ENCODE measurements at regions not wholly inside any gene's neighbourhood (a gene's known extent, or its start where the extent isn't known, plus 50 kb on each side); places are given as distances from the start of the nearest gene placed in this dataset.

DNA sequence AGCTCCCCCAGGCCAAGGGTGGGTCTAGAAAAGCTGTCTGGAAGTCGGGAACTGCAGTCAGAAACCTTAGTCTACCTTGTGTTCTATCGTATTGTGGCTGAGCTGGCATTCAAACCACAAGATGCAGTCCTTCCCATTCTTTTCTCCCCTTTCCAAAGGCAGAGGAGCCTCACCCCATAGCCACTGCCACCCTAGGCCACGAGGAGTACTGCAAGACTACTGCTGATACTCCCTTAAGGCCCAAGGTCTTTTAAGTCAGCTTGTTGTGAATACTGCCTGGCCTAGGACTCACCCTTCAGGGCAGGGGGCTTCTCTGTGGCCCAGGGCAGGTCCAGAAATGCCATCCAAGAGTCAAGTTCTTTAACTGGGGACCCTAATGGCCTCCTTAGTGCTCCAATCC, 214.5 kb upstream of the CNTNAP2 start:
- WGBS, 5 donors = 43 to 68% (median 64%) methylated on average over 3 of the region's 3 CpGs
- Histone ChIP-seq H3K36me3 (no peaks in the 10 kb centered on the region), H3K27ac (no peak overlapping the region), H3K9me3 (peaks cover 0 to 58% (median 43%) of the 10 kb centered on the region in 8 donors), H3K27me3 (replicated peaks in 1 of 7) (no peaks in the 10 kb centered on the region), H3K4me3 (no peak overlapping the region), H3K4me1 (no peaks in the 10 kb centered on the region)
- TF ChIP-seq POLR2A (IDR thresholded peaks at IDR 0.05) (no peak), POLR2AphosphoS5 (IDR thresholded peaks at IDR 0.05) (no peak)
- TF ChIP-seq, protein P1, sequence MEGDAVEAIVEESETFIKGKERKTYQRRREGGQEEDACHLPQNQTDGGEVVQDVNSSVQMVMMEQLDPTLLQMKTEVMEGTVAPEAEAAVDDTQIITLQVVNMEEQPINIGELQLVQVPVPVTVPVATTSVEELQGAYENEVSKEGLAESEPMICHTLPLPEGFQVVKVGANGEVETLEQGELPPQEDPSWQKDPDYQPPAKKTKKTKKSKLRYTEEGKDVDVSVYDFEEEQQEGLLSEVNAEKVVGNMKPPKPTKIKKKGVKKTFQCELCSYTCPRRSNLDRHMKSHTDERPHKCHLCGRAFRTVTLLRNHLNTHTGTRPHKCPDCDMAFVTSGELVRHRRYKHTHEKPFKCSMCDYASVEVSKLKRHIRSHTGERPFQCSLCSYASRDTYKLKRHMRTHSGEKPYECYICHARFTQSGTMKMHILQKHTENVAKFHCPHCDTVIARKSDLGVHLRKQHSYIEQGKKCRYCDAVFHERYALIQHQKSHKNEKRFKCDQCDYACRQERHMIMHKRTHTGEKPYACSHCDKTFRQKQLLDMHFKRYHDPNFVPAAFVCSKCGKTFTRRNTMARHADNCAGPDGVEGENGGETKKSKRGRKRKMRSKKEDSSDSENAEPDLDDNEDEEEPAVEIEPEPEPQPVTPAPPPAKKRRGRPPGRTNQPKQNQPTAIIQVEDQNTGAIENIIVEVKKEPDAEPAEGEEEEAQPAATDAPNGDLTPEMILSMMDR (IDR thresholded peaks at IDR 0.05 in 8 of 11, conservative IDR thresholded peaks at IDR 0.05 in 3 of 11) = no peak
- intact Hi-C loops (cut with DNase I; ENCODE audit: low total_unique reads) = no loop called here
- no peak for DNase-seq

- H3K4me3 ChIP-seq = no peak overlapping the region
- TF ChIP-seq, protein P1 (IDR thresholded peaks at IDR 0.05 in 8 of 11, conservative IDR thresholded peaks at IDR 0.05 in 3 of 11) = no peak
- TF ChIP-seq POLR2AphosphoS5 (IDR thresholded peaks at IDR 0.05) = no peak
- TF ChIP-seq POLR2A (IDR thresholded peaks at IDR 0.05) = no peak
- H3K27ac ChIP-seq = no peak overlapping the region
- H3K27me3 ChIP-seq (replicated peaks in 1 of 7) = no peaks in the 10 kb centered on the region
- no peaks in the 10 kb centered on the region for H3K4me1 ChIP-seq
- intact Hi-C loops (cut with DNase I; ENCODE audit: low total_unique reads) = no loop called here
- WGBS, 5 donors = 83 to 94% (median 86%) methylated on average over 2 of the region's 2 CpGs
- peaks cover 0 to 67% (median 52%) of the 10 kb centered on the region in 8 donors for H3K9me3 ChIP-seq
- DNase-seq = no peak
- H3K36me3 ChIP-seq = no peaks in the 10 kb centered on the region
Measured at GRCh38 chr7:145899938-145900337, 216.7 kb upstream of the CNTNAP2 start.

GRCh38 chr7:145893925-145894535, 222.6 kb upstream of the CNTNAP2 start:
- TF ChIP-seq, protein P1 (IDR thresholded peaks at IDR 0.05 in 8 of 11, conservative IDR thresholded peaks at IDR 0.05 in 3 of 11) = no peak
- TF ChIP-seq POLR2AphosphoS5 (IDR thresholded peaks at IDR 0.05) (no peak), POLR2A (IDR thresholded peaks at IDR 0.05) (no peak)

DNA sequence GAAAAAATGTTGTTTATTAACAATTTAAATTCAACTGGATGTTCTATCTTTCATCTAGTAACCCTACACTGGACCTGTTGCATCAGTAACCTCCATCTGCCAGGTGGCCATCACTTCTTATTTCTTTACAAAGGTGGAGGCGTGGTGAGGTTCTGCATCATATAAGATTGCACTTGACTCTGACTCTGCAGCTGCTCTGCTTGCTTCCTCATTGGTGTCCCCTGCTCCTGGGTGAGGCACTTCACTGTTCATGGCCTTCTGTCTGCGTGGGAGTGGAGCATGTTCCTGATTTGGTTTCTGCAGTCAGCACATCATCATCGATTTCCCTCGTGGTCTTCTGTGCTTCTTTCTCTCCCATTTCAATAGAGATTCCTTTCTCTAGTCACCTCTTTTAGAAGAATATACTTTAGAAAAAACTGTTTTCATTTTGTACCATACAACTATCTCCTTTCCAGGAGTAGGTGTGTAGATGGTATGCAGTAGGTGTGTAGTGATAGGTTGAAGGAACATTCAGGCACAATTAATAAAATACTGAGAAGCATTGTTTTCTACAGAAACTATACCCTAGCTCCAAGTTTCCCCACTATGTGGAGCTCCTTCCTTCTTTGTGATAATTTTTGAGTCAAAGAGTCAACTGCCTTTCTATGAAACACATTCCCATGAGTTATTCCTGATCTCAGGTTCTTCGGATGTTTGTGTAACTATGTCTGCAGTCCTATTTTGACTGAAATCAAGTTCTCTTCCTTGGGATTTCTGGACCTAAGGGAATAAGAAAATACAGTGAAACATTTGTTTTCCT, 231.7 kb upstream of the CNTNAP2 start:
- H3K4me3 ChIP-seq = no peak overlapping the region
- no peak for DNase-seq
- intact Hi-C loops (cut with DNase I; ENCODE audit: low total_unique reads) = no loop called here
- H3K27me3 ChIP-seq (replicated peaks in 1 of 7) = no peaks in the 10 kb centered on the region
- H3K4me1 ChIP-seq = no peaks in the 10 kb centered on the region
- TF ChIP-seq, protein P1 (IDR thresholded peaks at IDR 0.05 in 8 of 11, conservative IDR thresholded peaks at IDR 0.05 in 3 of 11) = no peak
- TF ChIP-seq POLR2A (IDR thresholded peaks at IDR 0.05) = no peak
- no peak overlapping the region for H3K27ac ChIP-seq
- H3K9me3 ChIP-seq = peaks cover 0 to 19% (median 1%) of the 10 kb centered on the region in 8 donors
- WGBS, 5 donors = 59 to 70% (median 70%) methylated on average over 5 of the region's 5 CpGs
- H3K36me3 ChIP-seq = no peaks in the 10 kb centered on the region

More at GRCh38 chr7:145893925-145894535, 222.6 kb upstream of the CNTNAP2 start:
- Histone ChIP-seq H3K27ac (no peak overlapping the region), H3K4me1 (no peaks in the 10 kb centered on the region), H3K4me3 (no peak overlapping the region), H3K36me3 (no peaks in the 10 kb centered on the region), H3K27me3 (replicated peaks in 1 of 7) (no peaks in the 10 kb centered on the region), H3K9me3 (peaks cover 0 to 25% (median 17%) of the 10 kb centered on the region in 8 donors)
- no peak for DNase-seq
- 72 to 90% (median 86%) methylated on average over 4 of the region's 4 CpGs for WGBS, 5 donors
- intact Hi-C loops (cut with DNase I; ENCODE audit: low total_unique reads) = no loop called here
